ENCODE measurements at regions not wholly inside any gene's neighbourhood (a gene's known extent, or its start where the extent isn't known, plus 50 kb on each side); places are given as distances from the start of the nearest gene placed in this dataset.

DNA sequence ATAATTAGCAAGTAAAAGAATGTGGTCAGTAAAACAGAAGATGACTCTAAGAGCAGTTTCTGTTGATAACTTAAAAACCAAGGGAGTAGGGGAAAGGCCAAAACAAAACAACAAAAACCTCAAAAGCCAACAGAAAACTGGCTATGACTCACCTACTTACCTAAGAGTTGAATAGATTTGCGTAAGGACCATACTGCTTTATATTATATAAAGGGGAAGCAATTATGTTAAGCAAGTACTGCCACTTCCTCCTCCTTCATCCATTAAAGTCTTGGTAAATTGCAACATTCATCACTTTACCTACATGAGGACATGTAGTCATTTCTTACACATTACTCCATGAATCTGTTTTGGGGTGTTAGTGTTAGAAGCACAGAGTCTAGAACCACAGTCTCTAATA lies 85.9 kb upstream of the FAM47A start:
- ATAC-seq (ENCODE audit: insufficient read depth, low read depth) (no peak), DNase-seq (no peak)
- Histone ChIP-seq H3K27me3 (ENCODE audit: insufficient read depth, low read length, poor library complexity) (no peaks in the 10 kb centered on the region), H3K4me3 (ENCODE audit: low read depth in 1 of 2, low read length in 2 of 2) (no peak overlapping the region), H3K4me1 (ENCODE audit: insufficient read depth, low read length) (no peaks in the 10 kb centered on the region), H3K9me3 (ENCODE audit: insufficient read depth, low read length, severe bottlenecking) (no peaks in the 10 kb centered on the region), H3K79me2 (ENCODE audit: insufficient read depth, low read length) (no peaks in the 10 kb centered on the region), H4K20me1 (ENCODE audit: insufficient read depth, low read length) (no peaks in the 10 kb centered on the region), H3K27ac (ENCODE audit: low read length) (no peak overlapping the region), H3K9ac (ENCODE audit: low read depth, low read length) (no peak overlapping the region), H2AFZ (ENCODE audit: low read depth, low read length) (no peak overlapping the region), H3K4me2 (ENCODE audit: insufficient read depth, low read length) (no peak overlapping the region), H3K36me3 (ENCODE audit: insufficient read depth, low read length) (no peaks in the 10 kb centered on the region)
- no peak for TF ChIP-seq EZH2 (IDR thresholded peaks at IDR 0.05; ENCODE audit: borderline replicate concordance, low read depth, low read length, severe bottlenecking)
- TF ChIP-seq, protein P1, sequence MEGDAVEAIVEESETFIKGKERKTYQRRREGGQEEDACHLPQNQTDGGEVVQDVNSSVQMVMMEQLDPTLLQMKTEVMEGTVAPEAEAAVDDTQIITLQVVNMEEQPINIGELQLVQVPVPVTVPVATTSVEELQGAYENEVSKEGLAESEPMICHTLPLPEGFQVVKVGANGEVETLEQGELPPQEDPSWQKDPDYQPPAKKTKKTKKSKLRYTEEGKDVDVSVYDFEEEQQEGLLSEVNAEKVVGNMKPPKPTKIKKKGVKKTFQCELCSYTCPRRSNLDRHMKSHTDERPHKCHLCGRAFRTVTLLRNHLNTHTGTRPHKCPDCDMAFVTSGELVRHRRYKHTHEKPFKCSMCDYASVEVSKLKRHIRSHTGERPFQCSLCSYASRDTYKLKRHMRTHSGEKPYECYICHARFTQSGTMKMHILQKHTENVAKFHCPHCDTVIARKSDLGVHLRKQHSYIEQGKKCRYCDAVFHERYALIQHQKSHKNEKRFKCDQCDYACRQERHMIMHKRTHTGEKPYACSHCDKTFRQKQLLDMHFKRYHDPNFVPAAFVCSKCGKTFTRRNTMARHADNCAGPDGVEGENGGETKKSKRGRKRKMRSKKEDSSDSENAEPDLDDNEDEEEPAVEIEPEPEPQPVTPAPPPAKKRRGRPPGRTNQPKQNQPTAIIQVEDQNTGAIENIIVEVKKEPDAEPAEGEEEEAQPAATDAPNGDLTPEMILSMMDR (IDR thresholded peaks at IDR 0.05; ENCODE audit: borderline replicate concordance, extremely low read depth, low read length, poor library complexity, severe bottlenecking): no peak

DNA sequence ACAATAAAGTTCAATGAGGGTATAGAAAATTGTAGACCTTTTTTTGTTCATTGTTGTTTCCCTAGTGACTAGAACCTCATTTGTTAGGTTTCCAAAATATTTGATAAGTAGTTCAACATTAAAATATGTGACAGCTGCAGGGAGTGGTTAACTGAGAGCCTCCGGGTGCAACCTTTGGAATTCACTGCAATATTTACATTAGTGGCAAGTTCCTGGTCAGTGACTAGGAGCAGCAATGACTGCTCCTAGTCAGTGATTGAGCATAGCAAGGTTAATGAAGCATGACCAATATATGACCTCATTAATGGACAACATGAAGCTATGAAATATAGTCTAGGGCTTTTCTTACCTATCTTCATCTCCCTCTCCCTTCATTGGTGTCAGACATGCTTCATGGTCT lies 65.8 kb upstream of the FAM47A start:
- Histone ChIP-seq H3K9ac (ENCODE audit: low read depth, low read length) (no peak overlapping the region), H3K4me2 (ENCODE audit: insufficient read depth, low read length) (no peak overlapping the region), H3K79me2 (ENCODE audit: insufficient read depth, low read length) (no peaks in the 10 kb centered on the region), H3K27ac (ENCODE audit: low read length) (no peak overlapping the region), H3K27me3 (ENCODE audit: insufficient read depth, low read length, poor library complexity) (no peaks in the 10 kb centered on the region), H3K4me3 (ENCODE audit: low read depth in 1 of 2, low read length in 2 of 2) (no peak overlapping the region), H3K4me1 (ENCODE audit: insufficient read depth, low read length) (no peaks in the 10 kb centered on the region), H4K20me1 (ENCODE audit: insufficient read depth, low read length) (no peaks in the 10 kb centered on the region), H3K36me3 (ENCODE audit: insufficient read depth, low read length) (no peaks in the 10 kb centered on the region), H3K9me3 (ENCODE audit: insufficient read depth, low read length, severe bottlenecking) (no peaks in the 10 kb centered on the region), H2AFZ (ENCODE audit: low read depth, low read length) (no peak overlapping the region)
- no peak for ATAC-seq (ENCODE audit: insufficient read depth, low read depth)
- DNase-seq: no peak
- TF ChIP-seq, protein P1 (IDR thresholded peaks at IDR 0.05; ENCODE audit: borderline replicate concordance, extremely low read depth, low read length, poor library complexity, severe bottlenecking): no peak
- no peak for TF ChIP-seq EZH2 (IDR thresholded peaks at IDR 0.05; ENCODE audit: borderline replicate concordance, low read depth, low read length, severe bottlenecking)

Measured in DND-41 (cell line).